OCI-LY3 (cell line): ENCODE measurements at regions not wholly inside any gene's neighbourhood (a gene's known extent, or its start where the extent isn't known, plus 50 kb on each side); places are given as distances from the start of the nearest gene placed in this dataset.

Experiments
- CTCF ChIP-seq: fragments of 200-600, 300-600 bp; sonication (generic); IDR thresholded peaks from 2 replicates; pipeline ENCODE4 v1.5.1; 2014; ENCODE audit warnings: antibody characterized with exemption, low read length, low read depth
- EZH2phosphoT487 ChIP-seq: fragments of 200-600 bp; shearing (Covaris generic); IDR thresholded peaks from 2 replicates; pipeline ENCODE4 v1.6.1; 2018; ENCODE audit warnings: antibody characterized with exemption, mixed run types, low read depth

GRCh38 chr5:24112420-24112819 lies 532.4 kb downstream of the CDH10 start:
- TF ChIP-seq CTCF (no peak), EZH2phosphoT487 (no peak)
